DMS 273 treated with DMSO at 0.1 percent for 48 hours (cell line): ENCODE measurements at regions not wholly inside any gene's neighbourhood (a gene's known extent, or its start where the extent isn't known, plus 50 kb on each side); places are given as distances from the start of the nearest gene placed in this dataset.
"Not testable (repeated sequence)": the region's sequence is repeated elsewhere in the genome, so short reads cannot be mapped to it uniquely, and the experiment has no call there.

Source experiments
- DNase-seq: peaks from one replicate; lab custom pipeline; 2025; lab: John Stamatoyannopoulos, UW

- no peak for DNase-seq
Observed at GRCh38 chr5:25975885-25976284, 1062.5 kb downstream of the CDH9 start.

GRCh38 chr5:25974451-25974850 is 1063.9 kb downstream of the CDH9 start:
- no peak for DNase-seq

GRCh38 chr5:25970906-25971489 is 1067.4 kb downstream of the CDH9 start:
- DNase-seq: no peak

- DNase-seq: not testable (repeated sequence)
Observed at GRCh38 chr5:25969042-25969441, 1069.3 kb downstream of the CDH9 start.

GRCh38 chr5:25964009-25964372 is 1074.4 kb downstream of the CDH9 start:
- DNase-seq: no peak

GRCh38 chr5:25963251-25964008 is 1075.0 kb downstream of the CDH9 start:
- DNase-seq: no peak

- DNase-seq: no peak
Observed at GRCh38 chr5:25955337-25955736, 1083.0 kb downstream of the CDH9 start.

- DNase-seq: no peak
Observed at GRCh38 chr5:25950681-25951080, 1087.7 kb downstream of the CDH9 start.

- DNase-seq: no peak
Observed at GRCh38 chr5:25948278-25948677, 1090.1 kb downstream of the CDH9 start.

- no peak for DNase-seq
Observed at GRCh38 chr5:25944786-25945185, 1093.6 kb downstream of the CDH9 start.

- no peak for DNase-seq
Observed at GRCh38 chr5:25909163-25909562, 1129.2 kb downstream of the CDH9 start.

GRCh38 chr5:25905646-25906045 is 1132.7 kb downstream of the CDH9 start:
- DNase-seq: no peak

GRCh38 chr5:25892211-25892610 is 1146.2 kb downstream of the CDH9 start:
- DNase-seq: no peak

GRCh38 chr5:25891691-25892090 is 1146.7 kb downstream of the CDH9 start:
- DNase-seq: no peak

- DNase-seq: no peak
Observed at GRCh38 chr5:25881318-25882036, 1156.9 kb downstream of the CDH9 start.

- no peak for DNase-seq
Observed at GRCh38 chr5:25863811-25864210, 1174.6 kb downstream of the CDH9 start.

- no peak for DNase-seq
Observed at GRCh38 chr5:25862276-25862675, 1176.1 kb downstream of the CDH9 start.

GRCh38 chr5:25858019-25858418 is 1180.4 kb downstream of the CDH9 start:
- DNase-seq: no peak

- no peak for DNase-seq
Observed at GRCh38 chr5:25851301-25851700, 1187.1 kb downstream of the CDH9 start.

- DNase-seq: no peak
Observed at GRCh38 chr5:25850581-25850980, 1187.8 kb downstream of the CDH9 start.

- DNase-seq: no peak
Observed at GRCh38 chr5:25849270-25849669, 1189.1 kb downstream of the CDH9 start.

GRCh38 chr5:25823330-25823873 is 1178.6 kb upstream of the CDH10 start:
- no peak for DNase-seq
